SK-N-SH (cell line): ENCODE measurements at regions not wholly inside any gene's neighbourhood (a gene's known extent, or its start where the extent isn't known, plus 50 kb on each side); places are given as distances from the start of the nearest gene placed in this dataset.

Experiments
- CTCF ChIA-PET: fragments of 300-600, 350-600 bp; formaldehyde crosslinking; extraction: SDS; loops from one replicate; lab custom pipeline; 2021; lab: Yijun Ruan, JAX
- POLR2A ChIA-PET: fragments of 350-600 bp; sonication (Branson Sonifier 250); formaldehyde crosslinking; extraction: SDS; loops from one replicate; lab custom pipeline; 2020; ENCODE audit warnings: antibody characterized with exemption, inconsistent platforms; lab: Yijun Ruan, JAX
- DNase-seq: peaks from one replicate; pipeline ENCODE4 v3.0.0; 2012
- H2AFZ ChIP-seq: fragments of 200-600 bp; sonication (generic); 2 replicates; pipeline ENCODE4 v1.8.1; 2016; ENCODE audit warnings: antibody characterized with exemption, mild to moderate bottlenecking, low read depth
- H3F3A ChIP-seq: fragments of 200-600 bp; sonication (generic); replicated peaks from 2 replicates; pipeline ENCODE3; 2016; ENCODE audit warnings: antibody characterized with exemption, mild to moderate bottlenecking; ENCODE audit not compliant: insufficient read depth
- H3K27ac ChIP-seq, 2 experiments: fragments of 200-500 bp in 1 of 2; fragments of 200-600 bp in 1 of 2; sonication (Bioruptor generic) in 1 of 2; sonication (generic), shearing (Covaris generic) in 1 of 2; 2 replicates each; pipeline versions ENCODE4 v1.5.1 to v1.6.1; 2014 to 2016; ENCODE audit warnings: low read depth in 2 of 2, inconsistent platforms in 1 of 2, low read length in 1 of 2, mild to moderate bottlenecking in 1 of 2, mixed read lengths in 1 of 2
- H3K27me3 ChIP-seq: fragments of 200-600 bp; sonication (generic), shearing (Covaris generic); 2 replicates; pipeline ENCODE4 v1.6.1; 2016; ENCODE audit warnings: mixed run types; ENCODE audit not compliant: insufficient read depth
- H3K36me3 ChIP-seq, 2 experiments: fragments of 200-500 bp in 1 of 2; fragments of 200-600 bp in 1 of 2; sonication (Bioruptor generic) in 1 of 2; sonication (generic) in 1 of 2; replicated peaks in 1 of 2; 2 replicates each; pipeline versions ENCODE3 to v1.5.1; 2014 to 2016; ENCODE audit warnings: low read length in 1 of 2, mild to moderate bottlenecking in 1 of 2; ENCODE audit not compliant: insufficient read depth in 2 of 2, control insufficient read depth in 1 of 2
- H3K4me1 ChIP-seq, 2 experiments: fragments of 200-500 bp in 1 of 2; fragments of 200-600 bp in 1 of 2; sonication (Bioruptor generic) in 1 of 2; sonication (generic), shearing (Covaris generic) in 1 of 2; 2 replicates each; pipeline versions ENCODE4 v1.5.1 to v1.6.1; 2014 to 2016; ENCODE audit warnings: low read depth in 1 of 2, low read length in 1 of 2, mixed run types in 1 of 2; ENCODE audit not compliant: insufficient read depth in 2 of 2, control insufficient read depth in 1 of 2
- H3K4me2 ChIP-seq: fragments of 200-600 bp; sonication (generic), shearing (Covaris generic); 2 replicates; pipeline ENCODE4 v1.6.1; 2017; ENCODE audit warnings: mixed run types
- H3K4me3 ChIP-seq, 2 experiments: fragments of 200-500 bp in 1 of 2; fragments of 200-600 bp in 1 of 2; sonication (Bioruptor generic) in 1 of 2; sonication (generic), shearing (Covaris generic) in 1 of 2; 2 replicates each; pipeline versions ENCODE4 v1.5.1 to v1.8.1; 2014 to 2016; ENCODE audit warnings: low read depth in 2 of 2, inconsistent platforms in 1 of 2, low read length in 1 of 2, mild to moderate bottlenecking in 1 of 2, mixed read lengths in 1 of 2, moderate library complexity in 1 of 2
- H3K79me2 ChIP-seq: fragments of 200-600 bp; sonication (generic); 2 replicates; pipeline ENCODE4 v1.8.1; 2017; ENCODE audit warnings: mild to moderate bottlenecking; ENCODE audit not compliant: insufficient read depth
- H3K9ac ChIP-seq: fragments of 200-600 bp; sonication (generic); 2 replicates; pipeline ENCODE4 v1.6.1; 2017; ENCODE audit warnings: mixed run types
- H3K9me2 ChIP-seq: fragments of 200-600 bp; sonication (generic); 2 replicates; pipeline ENCODE4 v1.6.1; 2017; ENCODE audit warnings: mixed run types
- H3K9me3 ChIP-seq: fragments of 200-600 bp; sonication (generic); 2 replicates; pipeline ENCODE4 v1.6.1; 2017; ENCODE audit warnings: mixed run types, mild to moderate bottlenecking, moderate library complexity
- H4K20me1 ChIP-seq: fragments of 200-600 bp; sonication (generic); 2 replicates; pipeline ENCODE4 v1.6.1; 2017; ENCODE audit warnings: mild to moderate bottlenecking, mixed run types; ENCODE audit not compliant: insufficient read depth
- ELF1 ChIP-seq: IDR thresholded peaks from 2 replicates; pipeline ENCODE4 v1.4.0; 2012
- EP300 ChIP-seq, 2 experiments: IDR thresholded peaks; 2 replicates each; pipeline versions ENCODE4 v1.4.0 to v1.6.1; 2012; ENCODE audit warnings: borderline replicate concordance in 1 of 2, low read depth in 1 of 2, low read length in 1 of 2
- FOXM1 ChIP-seq: IDR thresholded peaks from 2 replicates; pipeline ENCODE4 v1.4.0; 2012; ENCODE audit warnings: low read depth, mild to moderate bottlenecking
- GATA2 ChIP-seq: sonication (generic); formaldehyde crosslinking; IDR thresholded peaks from 2 replicates; pipeline ENCODE4 v1.5.0; 2020; ENCODE audit warnings: mild to moderate bottlenecking, missing genetic modification reagents
- JUND ChIP-seq: IDR thresholded peaks from 2 replicates; pipeline ENCODE4 v1.4.0; 2012
- MEF2A ChIP-seq: IDR thresholded peaks from 2 replicates; pipeline ENCODE4 v1.4.0; 2012; ENCODE audit warnings: low read depth, borderline replicate concordance
- MXI1 ChIP-seq: IDR thresholded peaks from 2 replicates; pipeline ENCODE4 v1.6.1; 2012; ENCODE audit warnings: mild to moderate bottlenecking, low read depth, low read length, improper control_type of control experiment
- NRF1 ChIP-seq: IDR thresholded peaks from 2 replicates; pipeline ENCODE4 v1.6.1; 2012; ENCODE audit warnings: low read depth, mild to moderate bottlenecking, low read length
- RAD21 ChIP-seq: IDR thresholded peaks from 2 replicates; pipeline ENCODE4 v1.6.1; 2012; ENCODE audit warnings: mild to moderate bottlenecking, low read length
- RCOR1 ChIP-seq: fragments of 150-350 bp; IDR thresholded peaks from 2 replicates; pipeline ENCODE4 v1.6.1; 2017; ENCODE audit warnings: antibody characterized with exemption, low read length
- RFX5 ChIP-seq: IDR thresholded peaks from 2 replicates; pipeline ENCODE4 v1.6.1; 2012; ENCODE audit warnings: mild to moderate bottlenecking, improper control_type of control experiment, low read length
- SIN3A ChIP-seq: IDR thresholded peaks from 2 replicates; pipeline ENCODE4 v1.6.1; 2012; ENCODE audit warnings: low read depth, mild to moderate bottlenecking, low read length, moderate library complexity, borderline replicate concordance
- SMC3 ChIP-seq: IDR thresholded peaks from 2 replicates; pipeline ENCODE4 v1.6.1; 2012; ENCODE audit warnings: low read depth, low read length, improper control_type of control experiment
- TAF1 ChIP-seq: IDR thresholded peaks from 2 replicates; pipeline ENCODE4 v1.6.1; 2012; ENCODE audit warnings: low read depth, mild to moderate bottlenecking, low read length, moderate library complexity, borderline replicate concordance
- TCF12 ChIP-seq: IDR thresholded peaks from 2 replicates; pipeline ENCODE4 v1.4.0; 2012
- TEAD4 ChIP-seq: IDR thresholded peaks from 2 replicates; pipeline ENCODE4 v1.4.0; 2012; ENCODE audit warnings: mild to moderate bottlenecking, borderline replicate concordance; ENCODE audit not compliant: insufficient read depth
- WGBS: methylation state at CpG from one replicate; pipeline ENCODE4 v1.1.6; 2017; ENCODE audit warnings: low lambda C conversion rate; 5-methylcytosine and 5-hydroxymethylcytosine counted together
- TF ChIP-seq, protein P1 (sequence below): IDR thresholded peaks from 2 replicates; pipeline ENCODE4 v1.4.0; 2012; ENCODE audit warnings: low read depth
- TF ChIP-seq, protein P2 (sequence below): IDR thresholded peaks from 2 replicates; pipeline ENCODE4 v1.6.1; 2012; ENCODE audit warnings: mild to moderate bottlenecking, low read depth, low read length, moderate library complexity

DNA sequence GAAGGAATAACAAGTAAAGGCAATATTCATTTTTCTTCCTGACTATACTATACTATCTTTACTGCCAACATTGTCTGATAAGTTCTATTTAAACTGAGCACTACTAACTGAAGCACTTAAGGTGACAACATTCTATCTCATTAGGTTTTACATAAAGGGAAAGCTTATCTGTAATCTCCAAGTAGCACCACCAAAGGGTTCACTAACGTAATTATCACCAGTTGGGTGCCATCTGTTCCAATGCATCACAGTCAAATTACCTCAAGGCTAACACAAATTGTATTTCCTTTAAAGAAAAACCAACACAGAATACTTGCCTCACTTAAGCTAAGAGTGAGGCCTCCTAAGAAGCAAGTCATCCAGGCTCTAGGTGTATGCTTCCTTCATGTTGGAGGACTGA lies 453.8 kb downstream of the RAP2B start:
- Histone ChIP-seq H3K9me3 (peaks cover 3% of the 10 kb centered on the region; the same call in 1 of the 2 replicates), H3K9ac (no peak overlapping the region), H2AFZ (no peak overlapping the region), H4K20me1 (no peaks in the 10 kb centered on the region), H3K79me2 (no peaks in the 10 kb centered on the region), H3K36me3 (no peaks in the 10 kb centered on the region), H3K27ac (peak overlapping the region in 1 of 2 experiments; percentile 92; a peak in 1 of 4 replicates), H3K27me3 (no peaks in the 10 kb centered on the region), H3F3A (peaks cover 19% of the 10 kb centered on the region), H3K9me2 (no peaks in the 10 kb centered on the region), H3K4me3 (no peak overlapping the region), H3K4me2 (no peak overlapping the region), H3K4me1 (peaks cover 0 to 10% of the 10 kb centered on the region in 2 experiments; a peak in 1 of 4 replicates)
- TF ChIP-seq EP300 (IDR thresholded peaks at IDR 0.05; ENCODE audit: borderline replicate concordance in 1 of 2, low read depth in 1 of 2, low read length in 1 of 2) (no peak), GATA2 (CRISPR knock-in tag) (no peak), TAF1 (no peak), SMC3 (no peak), MEF2A (no peak), TEAD4 (no peak)
- ChIA-PET CTCF (no interaction called here), POLR2A (no interaction called here)
- WGBS, result 18% methylated on average over 1 of the region's 1 CpG
- no peak for DNase-seq

DNA sequence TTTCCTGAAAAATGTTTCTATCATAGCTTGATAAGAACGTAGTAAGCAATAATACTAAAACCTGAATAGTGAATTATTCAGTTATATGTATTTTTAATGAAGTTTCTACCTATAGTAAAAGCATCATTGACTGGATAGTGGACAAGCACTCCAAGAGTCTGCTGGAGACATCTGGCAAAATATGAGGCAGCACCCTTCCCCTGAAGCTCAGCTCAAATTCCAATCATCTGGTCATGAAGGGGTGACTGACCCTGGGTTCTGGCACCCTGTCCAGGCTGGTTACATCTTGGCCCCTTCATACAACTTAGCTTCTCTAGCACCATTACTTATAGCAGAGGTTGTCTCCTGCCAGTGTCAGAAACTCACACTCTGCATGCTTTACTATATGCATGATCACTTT lies 455.4 kb downstream of the RAP2B start:
- TF ChIP-seq TCF12, result no peak
- TF ChIP-seq JUND, result no peak
- TF ChIP-seq FOXM1, result no peak
- TF ChIP-seq MEF2A, result no peak
- TF ChIP-seq, protein P1, sequence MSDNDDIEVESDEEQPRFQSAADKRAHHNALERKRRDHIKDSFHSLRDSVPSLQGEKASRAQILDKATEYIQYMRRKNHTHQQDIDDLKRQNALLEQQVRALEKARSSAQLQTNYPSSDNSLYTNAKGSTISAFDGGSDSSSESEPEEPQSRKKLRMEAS, result no peak
- TF ChIP-seq SIN3A, result no peak
- TF ChIP-seq, protein P2, sequence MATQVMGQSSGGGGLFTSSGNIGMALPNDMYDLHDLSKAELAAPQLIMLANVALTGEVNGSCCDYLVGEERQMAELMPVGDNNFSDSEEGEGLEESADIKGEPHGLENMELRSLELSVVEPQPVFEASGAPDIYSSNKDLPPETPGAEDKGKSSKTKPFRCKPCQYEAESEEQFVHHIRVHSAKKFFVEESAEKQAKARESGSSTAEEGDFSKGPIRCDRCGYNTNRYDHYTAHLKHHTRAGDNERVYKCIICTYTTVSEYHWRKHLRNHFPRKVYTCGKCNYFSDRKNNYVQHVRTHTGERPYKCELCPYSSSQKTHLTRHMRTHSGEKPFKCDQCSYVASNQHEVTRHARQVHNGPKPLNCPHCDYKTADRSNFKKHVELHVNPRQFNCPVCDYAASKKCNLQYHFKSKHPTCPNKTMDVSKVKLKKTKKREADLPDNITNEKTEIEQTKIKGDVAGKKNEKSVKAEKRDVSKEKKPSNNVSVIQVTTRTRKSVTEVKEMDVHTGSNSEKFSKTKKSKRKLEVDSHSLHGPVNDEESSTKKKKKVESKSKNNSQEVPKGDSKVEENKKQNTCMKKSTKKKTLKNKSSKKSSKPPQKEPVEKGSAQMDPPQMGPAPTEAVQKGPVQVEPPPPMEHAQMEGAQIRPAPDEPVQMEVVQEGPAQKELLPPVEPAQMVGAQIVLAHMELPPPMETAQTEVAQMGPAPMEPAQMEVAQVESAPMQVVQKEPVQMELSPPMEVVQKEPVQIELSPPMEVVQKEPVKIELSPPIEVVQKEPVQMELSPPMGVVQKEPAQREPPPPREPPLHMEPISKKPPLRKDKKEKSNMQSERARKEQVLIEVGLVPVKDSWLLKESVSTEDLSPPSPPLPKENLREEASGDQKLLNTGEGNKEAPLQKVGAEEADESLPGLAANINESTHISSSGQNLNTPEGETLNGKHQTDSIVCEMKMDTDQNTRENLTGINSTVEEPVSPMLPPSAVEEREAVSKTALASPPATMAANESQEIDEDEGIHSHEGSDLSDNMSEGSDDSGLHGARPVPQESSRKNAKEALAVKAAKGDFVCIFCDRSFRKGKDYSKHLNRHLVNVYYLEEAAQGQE, result no peak
- TF ChIP-seq ELF1, result no peak
- no peak for TF ChIP-seq RAD21
- no peak for TF ChIP-seq RCOR1
- TF ChIP-seq TAF1, result no peak
- no peak for TF ChIP-seq MXI1
- no peak for TF ChIP-seq RFX5
- TF ChIP-seq NRF1, result no peak
- no peaks in the 10 kb centered on the region for H3K9me2 ChIP-seq

More for the DNA sequence above, 455.4 kb downstream of the RAP2B start:
- H2AFZ ChIP-seq, result no peak overlapping the region
- H3K9ac ChIP-seq, result no peak overlapping the region
- CTCF ChIA-PET, result interaction anchor here (1.1 kb wide), 1 partner anchor 15 kb away, joined by 3 read pairs; no protein-coding TSS in a partner anchor
- no peaks in the 10 kb centered on the region for H3K36me3 ChIP-seq
- POLR2A ChIA-PET, result no interaction called here
- H4K20me1 ChIP-seq, result no peaks in the 10 kb centered on the region
- peaks cover 3% of the 10 kb centered on the region; the same call in 1 of the 2 replicates for H3K9me3 ChIP-seq
- no peaks in the 10 kb centered on the region for H3K27me3 ChIP-seq
- DNase-seq, result no peak
- WGBS, result 0% methylated on average over 1 of the region's 1 CpG
- H3K4me1 ChIP-seq, result peaks cover 0 to 10% of the 10 kb centered on the region in 2 experiments; a peak in 1 of 4 replicates
- peaks cover 19% of the 10 kb centered on the region for H3F3A ChIP-seq
- no peak overlapping the region for H3K27ac ChIP-seq
- no peaks in the 10 kb centered on the region for H3K79me2 ChIP-seq
- H3K4me2 ChIP-seq, result no peak overlapping the region
- no peak overlapping the region for H3K4me3 ChIP-seq
